ENCODE measurements at regions not wholly inside any gene's neighbourhood (a gene's known extent, or its start where the extent isn't known, plus 50 kb on each side); places are given as distances from the start of the nearest gene placed in this dataset.

- TF ChIP-seq CTCF (IDR thresholded peaks at IDR 0.05; ENCODE audit: insufficient read depth, low read length, severe bottlenecking): no peak
- H3K27me3 ChIP-seq (ENCODE audit: control insufficient read depth, insufficient read depth, low read length): no peaks in the 10 kb centered on the region
- H3K4me3 ChIP-seq (ENCODE audit: low read depth, low read length): no peak overlapping the region
- FAIRE-seq: no peak
- H3K36me3 ChIP-seq (ENCODE audit: control insufficient read depth, insufficient read depth, low read length): no peaks in the 10 kb centered on the region
- DNase-seq (ENCODE audit: low read depth): no peak
These were observed 325.9 kb downstream of the NDFIP2 start for GRCh38 chr13:79806821-79807220.

GRCh38 chr13:79805317-79805716 is 324.4 kb downstream of the NDFIP2 start:
- FAIRE-seq (no peak), DNase-seq (ENCODE audit: low read depth) (no peak)
- no peak for TF ChIP-seq CTCF (IDR thresholded peaks at IDR 0.05; ENCODE audit: insufficient read depth, low read length, severe bottlenecking)
- Histone ChIP-seq H3K36me3 (ENCODE audit: control insufficient read depth, insufficient read depth, low read length) (no peaks in the 10 kb centered on the region), H3K27me3 (ENCODE audit: control insufficient read depth, insufficient read depth, low read length) (no peaks in the 10 kb centered on the region), H3K4me3 (ENCODE audit: low read depth, low read length) (no peak overlapping the region)

GRCh38 chr13:79803989-79804388 is 323.0 kb downstream of the NDFIP2 start:
- TF ChIP-seq CTCF (IDR thresholded peaks at IDR 0.05; ENCODE audit: insufficient read depth, low read length, severe bottlenecking): no peak
- DNase-seq (ENCODE audit: low read depth) (no peak), FAIRE-seq (no peak)
- Histone ChIP-seq H3K27me3 (ENCODE audit: control insufficient read depth, insufficient read depth, low read length) (no peaks in the 10 kb centered on the region), H3K36me3 (ENCODE audit: control insufficient read depth, insufficient read depth, low read length) (no peaks in the 10 kb centered on the region), H3K4me3 (ENCODE audit: low read depth, low read length) (no peak overlapping the region)

- Histone ChIP-seq H3K36me3 (ENCODE audit: control insufficient read depth, insufficient read depth, low read length) (no peaks in the 10 kb centered on the region), H3K4me3 (ENCODE audit: low read depth, low read length) (no peak overlapping the region), H3K27me3 (ENCODE audit: control insufficient read depth, insufficient read depth, low read length) (no peaks in the 10 kb centered on the region)
- FAIRE-seq (no peak), DNase-seq (ENCODE audit: low read depth) (no peak)
- TF ChIP-seq CTCF (IDR thresholded peaks at IDR 0.05; ENCODE audit: insufficient read depth, low read length, severe bottlenecking): no peak
These were observed 322.3 kb downstream of the NDFIP2 start for GRCh38 chr13:79803296-79803695.

GRCh38 chr13:79802389-79803085 is 321.6 kb downstream of the NDFIP2 start:
- TF ChIP-seq CTCF (IDR thresholded peaks at IDR 0.05; ENCODE audit: insufficient read depth, low read length, severe bottlenecking): no peak
- FAIRE-seq: no peak
- no peaks in the 10 kb centered on the region for H3K36me3 ChIP-seq (ENCODE audit: control insufficient read depth, insufficient read depth, low read length)
- no peak for DNase-seq (ENCODE audit: low read depth)
- H3K27me3 ChIP-seq (ENCODE audit: control insufficient read depth, insufficient read depth, low read length): no peaks in the 10 kb centered on the region
- no peak overlapping the region for H3K4me3 ChIP-seq (ENCODE audit: low read depth, low read length)

Measured in bronchial epithelial cell (primary cell).